ENCODE measurements at regions not wholly inside any gene's neighbourhood (a gene's known extent, or its start where the extent isn't known, plus 50 kb on each side); places are given as distances from the start of the nearest gene placed in this dataset.

DNA sequence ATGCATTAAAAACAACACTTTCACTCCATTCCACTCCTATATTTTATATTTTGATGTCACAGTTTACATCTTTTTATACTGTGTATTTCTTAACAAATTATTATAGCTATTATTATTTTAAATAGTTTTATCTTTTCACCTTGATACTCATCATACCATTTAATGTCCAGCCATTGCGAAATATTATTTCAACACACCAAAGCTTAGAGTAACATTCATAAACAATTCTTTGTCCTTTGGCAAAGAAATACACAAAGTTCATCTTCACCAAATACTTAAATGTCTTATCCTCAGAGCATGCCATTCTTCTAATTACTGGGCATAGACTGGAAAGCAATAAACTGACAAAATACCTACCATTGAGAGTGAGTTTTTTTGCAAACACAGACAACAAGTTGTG, 1963.4 kb upstream of the FLRT2 start:
- FAIRE-seq: no peak
- Histone ChIP-seq H3K27ac (ENCODE audit: insufficient read depth, low read depth, low read length) (no peak overlapping the region), H3K4me2 (ENCODE audit: insufficient read depth, low read length) (no peak overlapping the region), H3K9me3 (replicated peaks; ENCODE audit: control insufficient read depth, insufficient read depth, low read length) (no peaks in the 10 kb centered on the region), H3K27me3 (ENCODE audit: control insufficient read depth in 2 of 2, insufficient read depth in 2 of 2, low read length in 2 of 2) (no peaks in the 10 kb centered on the region), H3K4me1 (ENCODE audit: control insufficient read depth, extremely low read depth, insufficient read depth, low read length) (no peaks in the 10 kb centered on the region), H3K36me3 (ENCODE audit: control insufficient read depth in 2 of 2, extremely low read depth in 1 of 2, insufficient read depth in 2 of 2, low read length in 2 of 2) (no peaks in the 10 kb centered on the region), H3K4me3 (replicated peaks in 1 of 3; ENCODE audit: insufficient read depth in 1 of 3, low read depth in 1 of 3, low read length in 3 of 3) (no peak overlapping the region), H3K9me1 (replicated peaks; ENCODE audit: control insufficient read depth, extremely low read depth, insufficient read depth, low read length) (no peaks in the 10 kb centered on the region), H4K20me1 (replicated peaks; ENCODE audit: control insufficient read depth, extremely low read depth, insufficient read depth, low read length) (no peaks in the 10 kb centered on the region), H3K9ac (replicated peaks; ENCODE audit: extremely low read depth, insufficient read depth, low read length) (no peak overlapping the region), H2AFZ (ENCODE audit: low read depth, low read length) (no peak overlapping the region), H3K79me2 (ENCODE audit: control insufficient read depth, insufficient read depth, low read length) (no peaks in the 10 kb centered on the region)
- POLR2A ChIA-PET: no interaction called here
- DNase-seq (ENCODE audit: low read depth, low spot score): no peak
- intact Hi-C loops (cut with micrococcal nuclease): no loop called here
- no peak for TF ChIP-seq FOS (IDR thresholded peaks at IDR 0.05; ENCODE audit: borderline replicate concordance, insufficient read depth, low read length)
- no peak for TF ChIP-seq MYC (IDR thresholded peaks at IDR 0.05; ENCODE audit: low read depth, low read length)
- TF ChIP-seq, protein P1, sequence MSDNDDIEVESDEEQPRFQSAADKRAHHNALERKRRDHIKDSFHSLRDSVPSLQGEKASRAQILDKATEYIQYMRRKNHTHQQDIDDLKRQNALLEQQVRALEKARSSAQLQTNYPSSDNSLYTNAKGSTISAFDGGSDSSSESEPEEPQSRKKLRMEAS (IDR thresholded peaks at IDR 0.05; ENCODE audit: insufficient read depth, insufficient read length): no peak
- TF ChIP-seq GATA2 (IDR thresholded peaks at IDR 0.05; ENCODE audit: insufficient read depth, insufficient read length, low read depth, low read length): no peak
- no peak for TF ChIP-seq JUN (IDR thresholded peaks at IDR 0.05; ENCODE audit: borderline replicate concordance, insufficient read depth, insufficient read length, low read depth)
- TF ChIP-seq POLR2A (IDR thresholded peaks at IDR 0.05; ENCODE audit: low read depth, low read length): no peak
- TF ChIP-seq POLR2AphosphoS5 (IDR thresholded peaks at IDR 0.05; ENCODE audit: insufficient read depth, low read depth, low read length): no peak
- TF ChIP-seq, protein P2, sequence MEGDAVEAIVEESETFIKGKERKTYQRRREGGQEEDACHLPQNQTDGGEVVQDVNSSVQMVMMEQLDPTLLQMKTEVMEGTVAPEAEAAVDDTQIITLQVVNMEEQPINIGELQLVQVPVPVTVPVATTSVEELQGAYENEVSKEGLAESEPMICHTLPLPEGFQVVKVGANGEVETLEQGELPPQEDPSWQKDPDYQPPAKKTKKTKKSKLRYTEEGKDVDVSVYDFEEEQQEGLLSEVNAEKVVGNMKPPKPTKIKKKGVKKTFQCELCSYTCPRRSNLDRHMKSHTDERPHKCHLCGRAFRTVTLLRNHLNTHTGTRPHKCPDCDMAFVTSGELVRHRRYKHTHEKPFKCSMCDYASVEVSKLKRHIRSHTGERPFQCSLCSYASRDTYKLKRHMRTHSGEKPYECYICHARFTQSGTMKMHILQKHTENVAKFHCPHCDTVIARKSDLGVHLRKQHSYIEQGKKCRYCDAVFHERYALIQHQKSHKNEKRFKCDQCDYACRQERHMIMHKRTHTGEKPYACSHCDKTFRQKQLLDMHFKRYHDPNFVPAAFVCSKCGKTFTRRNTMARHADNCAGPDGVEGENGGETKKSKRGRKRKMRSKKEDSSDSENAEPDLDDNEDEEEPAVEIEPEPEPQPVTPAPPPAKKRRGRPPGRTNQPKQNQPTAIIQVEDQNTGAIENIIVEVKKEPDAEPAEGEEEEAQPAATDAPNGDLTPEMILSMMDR (IDR thresholded peaks at IDR 0.05; ENCODE audit: extremely low read depth in 1 of 2, insufficient read depth in 1 of 2, low read depth in 1 of 2, low read length in 2 of 2): no peak
- no peak for TF ChIP-seq EZH2 (IDR thresholded peaks at IDR 0.05; ENCODE audit: borderline replicate concordance, low read depth, low read length, severe bottlenecking)
- dilution Hi-C loops (cut with MboI; ENCODE audit: extremely low pct_ligation_motif_present, low sequenced_read_pairs): no loop called here
- CTCF ChIA-PET: no interaction called here
- BruUV-seq (replicated peaks): no TSS peak
